Kidney (tissue), 13 donors: ENCODE measurements at regions not wholly inside any gene's neighbourhood (a gene's known extent, or its start where the extent isn't known, plus 50 kb on each side); places are given as distances from the start of the nearest gene placed in this dataset.

Experiments used
- DNase-seq, 5 donors: peaks; one replicate each; pipeline ENCODE4 v3.0.0-alpha.2; 2013 to 2020
- FAIRE-seq: peaks from 2 replicates; lab custom pipeline; 2012; peaks lifted over from hg19 to GRCh38; lab: Jason Lieb, UNC
- H3K27ac ChIP-seq, 2 donors: one replicate each; pipeline ENCODE4 v1.7.0; 2013; ENCODE audit warnings: low read depth in 2 of 2, low read length in 2 of 2, inconsistent platforms in 1 of 2
- H3K27me3 ChIP-seq: one replicate; pipeline ENCODE4 v1.7.1; 2013; ENCODE audit warnings: low read length, inconsistent platforms; ENCODE audit not compliant: control insufficient read depth, insufficient read depth
- H3K36me3 ChIP-seq, 3 donors: one replicate each; pipeline versions ENCODE4 v1.7.0 to v1.7.1; 2013; ENCODE audit warnings: low read length in 3 of 3, control low read depth in 1 of 3, inconsistent platforms in 1 of 3; ENCODE audit not compliant: insufficient read depth in 3 of 3, control insufficient read depth in 2 of 3
- H3K4me1 ChIP-seq, 3 donors: one replicate each; pipeline versions ENCODE4 v1.7.0 to v1.7.1; 2013; ENCODE audit warnings: low read length in 3 of 3, inconsistent platforms in 1 of 3, low read depth in 1 of 3; ENCODE audit not compliant: control insufficient read depth in 2 of 3, insufficient read depth in 2 of 3
- H3K4me3 ChIP-seq, 3 donors: one replicate each; pipeline versions ENCODE4 v1.7.0 to v1.8.1; 2013; ENCODE audit warnings: low read length in 3 of 3, control low read depth in 1 of 3, inconsistent platforms in 1 of 3
- H3K9ac ChIP-seq, 3 donors: one replicate each; pipeline versions ENCODE4 v1.7.0 to v1.7.1; 2013; ENCODE audit warnings: low read length in 3 of 3, control low read depth in 1 of 3, inconsistent platforms in 1 of 3
- H3K9me3 ChIP-seq, 3 donors: one replicate each; pipeline versions ENCODE4 v1.7.0 to v1.7.1; 2013; ENCODE audit warnings: low read length in 3 of 3, control low read depth in 1 of 3, inconsistent platforms in 1 of 3; ENCODE audit not compliant: control insufficient read depth in 2 of 3, insufficient read depth in 1 of 3
- CTCF ChIP-seq: IDR thresholded peaks from 3 replicates; pipeline ENCODE4 v1.5.1; 2012; ENCODE audit warnings: mild to moderate bottlenecking, moderate library complexity, borderline replicate concordance; ENCODE audit not compliant: insufficient read depth; ENCODE audit errors: extremely low read depth
- intact Hi-C: fragments of 100-400 bp; cut with DNase I; formaldehyde crosslinking; loops from one replicate; pipeline ENCODE4 v1.11.1; 2022
- donor health status: control.
- donor health status: control.
- donor health status: control.
- donor health status: control.
- donor health status: control.
- donor health status: DM: yes; HTN: yes; CAD: no.
- donor health status: Normal renal cell carcinoma (clear cell type).

DNA sequence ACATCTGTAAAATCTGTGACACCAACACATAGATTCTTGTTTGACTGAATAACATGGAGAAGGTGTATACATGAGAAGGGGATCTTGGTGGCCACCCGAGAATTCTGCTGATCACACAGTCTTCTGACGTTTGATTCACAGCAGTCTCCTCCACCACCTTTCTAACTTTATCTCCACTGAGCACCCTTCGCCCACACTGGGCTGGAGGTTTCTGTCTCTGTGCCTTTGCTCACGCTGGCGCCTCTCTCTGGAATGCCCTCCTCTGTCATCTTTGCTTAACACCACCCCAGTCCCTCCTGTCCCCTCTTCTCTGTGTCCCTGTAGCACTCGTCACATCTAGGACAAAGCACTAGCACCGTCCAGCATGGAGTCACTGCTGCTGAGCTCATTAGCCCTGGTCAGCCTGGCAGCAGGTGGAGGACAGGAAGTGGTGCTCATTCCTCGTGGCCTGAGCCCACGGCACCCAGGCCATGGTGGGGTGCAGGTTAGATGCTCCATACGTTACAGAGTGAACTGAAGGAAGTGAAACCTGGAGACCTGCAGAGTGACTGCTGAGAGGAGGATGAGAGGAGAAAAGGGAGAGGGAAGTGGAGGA is 384.6 kb downstream of the UQCRFS1 start:
- H3K36me3 ChIP-seq: no peaks in the 10 kb centered on the region

DNA sequence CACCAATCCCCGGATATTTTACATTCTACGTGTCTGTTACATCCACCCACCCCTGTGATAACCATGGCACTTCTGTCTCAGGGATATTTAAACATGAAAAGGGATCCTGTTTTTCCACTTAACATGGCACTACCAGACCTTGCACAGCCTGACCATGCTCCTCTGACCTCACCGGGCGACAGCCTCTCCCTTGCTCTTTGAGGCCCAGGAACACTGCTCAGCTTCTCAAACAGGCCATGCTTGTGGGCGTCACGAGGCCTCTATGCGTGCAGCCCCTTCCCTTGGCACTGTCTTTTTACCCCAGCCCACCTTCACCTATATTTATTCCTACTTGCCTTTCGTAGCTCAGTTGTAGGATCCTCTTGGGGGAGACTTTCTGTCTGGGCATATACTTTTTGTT is 385.6 kb downstream of the UQCRFS1 start:
- Histone ChIP-seq H3K4me1 (no peaks in the 10 kb centered on the region), H3K9me3 (no peaks in the 10 kb centered on the region), H3K9ac (no peak overlapping the region), H3K36me3 (no peaks in the 10 kb centered on the region), H3K4me3 (no peak overlapping the region), H3K27me3 (no peaks in the 10 kb centered on the region), H3K27ac (no peak overlapping the region)
- DNase-seq (no peak), FAIRE-seq (no peak)
- TF ChIP-seq CTCF: no peak
- intact Hi-C loops: no loop called here

More for the DNA sequence above, 384.6 kb downstream of the UQCRFS1 start:
- FAIRE-seq (no peak), DNase-seq (no peak)
- no peak overlapping the region for H3K4me3 ChIP-seq
- no peaks in the 10 kb centered on the region for H3K4me1 ChIP-seq
- no peak for TF ChIP-seq CTCF
- intact Hi-C loops: no loop called here
- no peak overlapping the region for H3K9ac ChIP-seq
- no peak overlapping the region for H3K27ac ChIP-seq
- H3K27me3 ChIP-seq: no peaks in the 10 kb centered on the region
- no peaks in the 10 kb centered on the region for H3K9me3 ChIP-seq

GRCh38 chr19:28823338-28823961 is 389.5 kb downstream of the UQCRFS1 start:
- Histone ChIP-seq H3K9ac (no peak overlapping the region), H3K27ac (no peak overlapping the region), H3K4me3 (no peak overlapping the region), H3K4me1 (no peaks in the 10 kb centered on the region), H3K36me3 (no peaks in the 10 kb centered on the region), H3K9me3 (no peaks in the 10 kb centered on the region), H3K27me3 (no peaks in the 10 kb centered on the region)
- FAIRE-seq (no peak), DNase-seq (no peak)
- intact Hi-C loops: no loop called here
- TF ChIP-seq CTCF: no peak
